Ovary (tissue), 7 donors: ENCODE measurements at regions not wholly inside any gene's neighbourhood (a gene's known extent, or its start where the extent isn't known, plus 50 kb on each side); places are given as distances from the start of the nearest gene placed in this dataset.
"Not testable (repeated sequence)": the region's sequence is repeated elsewhere in the genome, so short reads cannot be mapped to it uniquely, and the experiment has no call there.

Experiments
- DNase-seq, 5 donors: peaks; one replicate each; pipeline ENCODE4 v3.0.0-alpha.2; 2019 to 2020
- H3K27ac ChIP-seq, 2 donors: fragments of 200-600 bp; one replicate each; pipeline versions ENCODE4 v1.5.1 to v1.8.0; 2019 to 2022
- H3K27me3 ChIP-seq: fragments of 200-600 bp; one replicate; pipeline ENCODE4 v1.8.0; 2022
- H3K36me3 ChIP-seq: fragments of 200-600 bp; sonication (generic); one replicate; pipeline ENCODE4 v1.5.1; 2019
- H3K4me1 ChIP-seq: one replicate; pipeline ENCODE4 v1.8.1; 2013; ENCODE audit warnings: mild to moderate bottlenecking, moderate library complexity; ENCODE audit not compliant: insufficient read depth
- H3K4me3 ChIP-seq: fragments of 200-600 bp; sonication (generic); one replicate; pipeline ENCODE4 v1.5.1; 2017
- H3K9me3 ChIP-seq, 2 donors: fragments of 200-600 bp in 1 of 2; sonication (generic) in 1 of 2; one replicate each; pipeline versions ENCODE4 v1.5.1 to v1.8.1; 2013 to 2019; ENCODE audit warnings: mild to moderate bottlenecking in 1 of 2, moderate library complexity in 1 of 2
- EP300 ChIP-seq: sonication (generic); formaldehyde crosslinking; IDR thresholded peaks from one replicate; pipeline ENCODE4 v1.6.1; 2017; ENCODE audit warnings: antibody characterized with exemption
- POLR2A ChIP-seq: fragments of 450-650 bp; IDR thresholded peaks from one replicate; pipeline ENCODE4 v1.6.1; 2017; ENCODE audit warnings: antibody characterized with exemption, mild to moderate bottlenecking, moderate library complexity
- WGBS, 3 donors: extraction: QIAGEN DNeasy Blood & Tissue Kit in 1 of 3; methylation state at CpG; one replicate each; pipeline versions ENCODE4 v1.1.5 to v1.1.7; 2013 to 2017; 5-methylcytosine and 5-hydroxymethylcytosine counted together
- intact Hi-C, 4 donors: fragments of 100-400 bp; cut with DNase I; formaldehyde crosslinking; loops; one replicate each; pipeline versions ENCODE4 v1.11.0 to v1.15.1; 2022 to 2023
- TF ChIP-seq, protein P1 (sequence below), 3 donors: fragments of 450-650 bp in 2 of 3; fragments of 200-600 bp in 1 of 3; IDR thresholded peaks; one replicate each; pipeline versions ENCODE4 v1.5.1 to v1.8.0; 2016 to 2022; ENCODE audit warnings: antibody characterized with exemption in 3 of 3, mild to moderate bottlenecking in 1 of 3
- donor health status: DM: no; HTN: no; CAD: no; lungs with moderate emphysema.
- donor health status: DM: no; HTN: no; CAD: no.
- donor health status: Bipolar disorder and iron deficiency.
- donor health status: DM: no; HTN: no; CAD: no.
- donor health status: DM: yes; HTN: yes; CAD: no.

DNA sequence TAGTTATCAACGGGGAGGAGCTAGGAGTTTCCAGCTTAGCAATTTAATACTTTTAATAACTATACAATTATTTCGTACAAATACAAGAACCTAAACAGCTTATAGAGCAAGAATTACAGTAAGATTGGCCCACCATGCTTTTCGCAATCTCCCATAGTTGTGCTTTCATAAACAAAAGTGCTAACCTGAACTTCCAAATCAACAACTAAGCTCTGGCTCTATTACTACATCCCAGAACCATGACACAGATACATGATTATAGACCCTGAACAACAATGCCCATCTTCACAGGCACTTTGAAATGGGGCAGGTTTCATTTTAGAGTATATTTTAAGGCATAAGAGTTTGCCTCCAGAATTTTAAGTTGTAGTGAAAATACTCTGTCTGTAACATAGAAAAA lies 203.5 kb downstream of the DMRTA1 start:
- no peaks in the 10 kb centered on the region for H3K36me3 ChIP-seq
- H3K9me3 ChIP-seq: no peaks in the 10 kb centered on the region
- H3K4me3 ChIP-seq: no peak overlapping the region
- H3K4me1 ChIP-seq: no peaks in the 10 kb centered on the region
- H3K27ac ChIP-seq: no peak overlapping the region
- TF ChIP-seq EP300 (no peak), POLR2A (no peak)
- TF ChIP-seq, protein P1, sequence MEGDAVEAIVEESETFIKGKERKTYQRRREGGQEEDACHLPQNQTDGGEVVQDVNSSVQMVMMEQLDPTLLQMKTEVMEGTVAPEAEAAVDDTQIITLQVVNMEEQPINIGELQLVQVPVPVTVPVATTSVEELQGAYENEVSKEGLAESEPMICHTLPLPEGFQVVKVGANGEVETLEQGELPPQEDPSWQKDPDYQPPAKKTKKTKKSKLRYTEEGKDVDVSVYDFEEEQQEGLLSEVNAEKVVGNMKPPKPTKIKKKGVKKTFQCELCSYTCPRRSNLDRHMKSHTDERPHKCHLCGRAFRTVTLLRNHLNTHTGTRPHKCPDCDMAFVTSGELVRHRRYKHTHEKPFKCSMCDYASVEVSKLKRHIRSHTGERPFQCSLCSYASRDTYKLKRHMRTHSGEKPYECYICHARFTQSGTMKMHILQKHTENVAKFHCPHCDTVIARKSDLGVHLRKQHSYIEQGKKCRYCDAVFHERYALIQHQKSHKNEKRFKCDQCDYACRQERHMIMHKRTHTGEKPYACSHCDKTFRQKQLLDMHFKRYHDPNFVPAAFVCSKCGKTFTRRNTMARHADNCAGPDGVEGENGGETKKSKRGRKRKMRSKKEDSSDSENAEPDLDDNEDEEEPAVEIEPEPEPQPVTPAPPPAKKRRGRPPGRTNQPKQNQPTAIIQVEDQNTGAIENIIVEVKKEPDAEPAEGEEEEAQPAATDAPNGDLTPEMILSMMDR (IDR thresholded peaks at IDR 0.05): no peak
- no peaks in the 10 kb centered on the region for H3K27me3 ChIP-seq
- intact Hi-C loops: no loop called here
- no peak for DNase-seq
- WGBS, 3 donors: 51 to 77% (median 51%) methylated on average over 3 of the region's 3 CpGs

GRCh38 chr9:22650946-22651345 lies 204.3 kb downstream of the DMRTA1 start:
- no peaks in the 10 kb centered on the region for H3K36me3 ChIP-seq
- H3K27me3 ChIP-seq: no peaks in the 10 kb centered on the region
- no peak for DNase-seq
- no peaks in the 10 kb centered on the region for H3K9me3 ChIP-seq
- no peaks in the 10 kb centered on the region for H3K4me1 ChIP-seq
- TF ChIP-seq EP300: no peak
- no peak for TF ChIP-seq POLR2A
- TF ChIP-seq, protein P1 (IDR thresholded peaks at IDR 0.05): no peak
- no peak overlapping the region for H3K4me3 ChIP-seq
- intact Hi-C loops: no loop called here
- no peak overlapping the region for H3K27ac ChIP-seq

DNA sequence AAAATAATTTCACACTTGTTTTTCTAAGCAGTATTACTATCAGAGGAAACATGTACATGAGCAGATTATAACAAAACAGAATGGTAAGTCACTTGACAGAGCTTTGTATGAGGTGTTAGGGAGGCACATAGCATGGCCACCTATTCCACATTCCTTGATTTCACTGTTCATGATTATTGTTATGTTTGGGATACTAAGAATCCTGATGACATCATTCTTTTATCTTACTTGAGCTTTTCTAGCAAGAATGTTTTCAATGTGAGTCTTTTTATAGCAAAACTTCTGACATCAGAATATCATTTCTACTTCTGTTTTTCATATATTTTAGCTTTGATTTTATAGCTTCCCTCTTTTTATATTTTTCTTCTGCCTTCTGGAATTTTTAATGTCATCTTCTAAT lies 208.2 kb downstream of the DMRTA1 start:
- H3K36me3 ChIP-seq: no peaks in the 10 kb centered on the region
- H3K27me3 ChIP-seq: no peaks in the 10 kb centered on the region
- intact Hi-C loops: no loop called here
- H3K4me1 ChIP-seq: no peaks in the 10 kb centered on the region
- DNase-seq: no peak
- TF ChIP-seq EP300: no peak
- TF ChIP-seq, protein P1 (IDR thresholded peaks at IDR 0.05): no peak
- no peak for TF ChIP-seq POLR2A
- no peak overlapping the region for H3K4me3 ChIP-seq
- no peak overlapping the region for H3K27ac ChIP-seq
- no peaks in the 10 kb centered on the region for H3K9me3 ChIP-seq

DNA sequence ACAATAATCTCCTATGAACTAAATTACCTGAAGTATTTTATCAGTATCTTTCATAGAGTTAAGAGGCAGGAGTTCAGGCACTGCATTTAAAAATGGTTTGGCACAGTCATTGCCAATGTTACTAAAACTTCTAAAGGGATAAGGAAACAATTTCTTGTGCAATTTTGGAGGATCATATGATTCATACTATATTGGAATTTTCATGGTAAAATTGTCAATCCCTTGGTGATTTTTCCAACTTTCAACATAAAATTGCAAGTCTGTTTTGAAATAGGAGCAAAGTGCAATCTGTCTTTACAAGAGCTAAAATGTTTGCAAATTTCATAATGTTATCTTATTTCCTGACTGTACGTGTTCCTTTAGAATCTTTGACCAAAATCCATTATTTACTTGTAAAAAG lies 211.1 kb downstream of the DMRTA1 start:
- H3K4me1 ChIP-seq: no peaks in the 10 kb centered on the region
- intact Hi-C loops: no loop called here
- no peak for TF ChIP-seq POLR2A
- TF ChIP-seq, protein P1 (IDR thresholded peaks at IDR 0.05): no peak
- no peak for TF ChIP-seq EP300

DNA sequence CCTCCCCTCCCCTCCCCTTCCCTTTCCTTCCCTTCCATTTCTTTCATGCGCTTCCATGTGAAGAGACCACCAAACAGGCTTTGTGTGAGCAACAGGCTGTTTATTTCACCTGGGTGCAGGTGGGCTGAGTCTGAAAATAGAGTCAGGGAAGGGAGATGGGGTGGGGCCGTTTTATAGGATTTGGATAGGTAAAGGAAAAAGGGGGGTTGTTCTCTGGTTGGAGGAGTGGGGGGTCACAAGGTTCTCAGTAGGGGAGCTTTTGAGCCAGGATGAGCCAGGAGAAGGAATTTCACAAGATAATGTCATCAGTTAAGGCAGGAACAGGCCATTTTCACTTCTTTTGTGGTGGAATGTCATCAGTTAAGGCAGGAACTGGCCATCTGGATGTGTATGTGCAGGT lies 211.9 kb downstream of the DMRTA1 start:
- H3K36me3 ChIP-seq, H3K9me3 ChIP-seq, H3K4me3 ChIP-seq, intact Hi-C loops, DNase-seq, H3K27ac ChIP-seq, H3K4me1 ChIP-seq, H3K27me3 ChIP-seq: not testable (repeated sequence)
- 59 to 77% (median 71%) methylated on average over 2 of the region's 2 CpGs for WGBS, 3 donors

More for the DNA sequence above, 211.1 kb downstream of the DMRTA1 start:
- H3K9me3 ChIP-seq: no peaks in the 10 kb centered on the region
- H3K27me3 ChIP-seq: no peaks in the 10 kb centered on the region
- no peak overlapping the region for H3K27ac ChIP-seq
- no peaks in the 10 kb centered on the region for H3K36me3 ChIP-seq
- H3K4me3 ChIP-seq: no peak overlapping the region
- no peak for DNase-seq
- 11 to 27% (median 21%) methylated on average over 1 of the region's 1 CpG for WGBS, 3 donors
